Calu3 (cell line): ENCODE measurements at regions not wholly inside any gene's neighbourhood (a gene's known extent, or its start where the extent isn't known, plus 50 kb on each side); places are given as distances from the start of the nearest gene placed in this dataset.

Experiments
- BruUV-seq: library from RNA; stranded (reverse); fragments of 400-500 nt; replicated peaks from 2 replicates; lab custom pipeline; 2021; lab: Mats Ljungman, UMichigan
- CTCF ChIA-PET: fragments of 300-600 bp; sonication (Branson Sonifier 250); formaldehyde crosslinking; loops from one replicate; lab custom pipeline; 2022; ENCODE audit warnings: antibody characterized with exemption; lab: Charles Lee
- DNase-seq: peaks from one replicate; pipeline ENCODE4 v3.0.0; 2022
- H3K27ac Mint-ChIP-seq: one replicate; pipeline ENCODE4 v1.8.0; 2022; ENCODE audit warnings: mixed read lengths; ENCODE audit not compliant: unreplicated experiment
- H3K27me3 Mint-ChIP-seq: one replicate; pipeline ENCODE4 v1.8.0; 2022; ENCODE audit warnings: mixed read lengths; ENCODE audit not compliant: unreplicated experiment
- H3K36me3 Mint-ChIP-seq: one replicate; pipeline ENCODE4 v1.8.0; 2022; ENCODE audit warnings: mild to moderate bottlenecking, moderate library complexity, mixed read lengths; ENCODE audit not compliant: insufficient read depth, unreplicated experiment
- H3K4me1 Mint-ChIP-seq: one replicate; pipeline ENCODE4 v1.8.0; 2022; ENCODE audit warnings: mild to moderate bottlenecking, low read depth, mixed read lengths; ENCODE audit not compliant: unreplicated experiment
- H3K4me3 Mint-ChIP-seq: one replicate; pipeline ENCODE4 v1.8.0; 2022; ENCODE audit warnings: mild to moderate bottlenecking, low read depth, moderate library complexity, mixed read lengths; ENCODE audit not compliant: unreplicated experiment
- H3K9me3 Mint-ChIP-seq: one replicate; pipeline ENCODE4 v1.8.0; 2022; ENCODE audit warnings: low read depth, mixed read lengths; ENCODE audit not compliant: unreplicated experiment
- intact Hi-C: fragments of 100-400 bp; cut with micrococcal nuclease; formaldehyde crosslinking; loops from one replicate; pipeline ENCODE4 v1.10.0; 2022; ENCODE audit not compliant: unreplicated experiment
- TF ChIP-seq, protein P1 (sequence below): fragments of 200-600 bp; IDR thresholded peaks from one replicate; pipeline ENCODE4 v1.8.0; 2022; ENCODE audit warnings: antibody characterized with exemption; ENCODE audit not compliant: unreplicated experiment

- H3K9me3 Mint-ChIP-seq, result no peaks in the 10 kb centered on the region
- H3K27ac Mint-ChIP-seq, result no peak overlapping the region
- intact Hi-C loops, result no loop called here
- CTCF ChIA-PET, result no interaction called here
- no TSS peak for BruUV-seq
- H3K27me3 Mint-ChIP-seq, result no peaks in the 10 kb centered on the region
- no peaks in the 10 kb centered on the region for H3K4me1 Mint-ChIP-seq
- DNase-seq, result no peak
- no peak overlapping the region for H3K4me3 Mint-ChIP-seq
- no peaks in the 10 kb centered on the region for H3K36me3 Mint-ChIP-seq
- TF ChIP-seq, protein P1, sequence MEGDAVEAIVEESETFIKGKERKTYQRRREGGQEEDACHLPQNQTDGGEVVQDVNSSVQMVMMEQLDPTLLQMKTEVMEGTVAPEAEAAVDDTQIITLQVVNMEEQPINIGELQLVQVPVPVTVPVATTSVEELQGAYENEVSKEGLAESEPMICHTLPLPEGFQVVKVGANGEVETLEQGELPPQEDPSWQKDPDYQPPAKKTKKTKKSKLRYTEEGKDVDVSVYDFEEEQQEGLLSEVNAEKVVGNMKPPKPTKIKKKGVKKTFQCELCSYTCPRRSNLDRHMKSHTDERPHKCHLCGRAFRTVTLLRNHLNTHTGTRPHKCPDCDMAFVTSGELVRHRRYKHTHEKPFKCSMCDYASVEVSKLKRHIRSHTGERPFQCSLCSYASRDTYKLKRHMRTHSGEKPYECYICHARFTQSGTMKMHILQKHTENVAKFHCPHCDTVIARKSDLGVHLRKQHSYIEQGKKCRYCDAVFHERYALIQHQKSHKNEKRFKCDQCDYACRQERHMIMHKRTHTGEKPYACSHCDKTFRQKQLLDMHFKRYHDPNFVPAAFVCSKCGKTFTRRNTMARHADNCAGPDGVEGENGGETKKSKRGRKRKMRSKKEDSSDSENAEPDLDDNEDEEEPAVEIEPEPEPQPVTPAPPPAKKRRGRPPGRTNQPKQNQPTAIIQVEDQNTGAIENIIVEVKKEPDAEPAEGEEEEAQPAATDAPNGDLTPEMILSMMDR, result no peak
These were observed 84.9 kb upstream of the HMGCLL1 start for GRCh38 chr6:55663914-55664313.

DNA sequence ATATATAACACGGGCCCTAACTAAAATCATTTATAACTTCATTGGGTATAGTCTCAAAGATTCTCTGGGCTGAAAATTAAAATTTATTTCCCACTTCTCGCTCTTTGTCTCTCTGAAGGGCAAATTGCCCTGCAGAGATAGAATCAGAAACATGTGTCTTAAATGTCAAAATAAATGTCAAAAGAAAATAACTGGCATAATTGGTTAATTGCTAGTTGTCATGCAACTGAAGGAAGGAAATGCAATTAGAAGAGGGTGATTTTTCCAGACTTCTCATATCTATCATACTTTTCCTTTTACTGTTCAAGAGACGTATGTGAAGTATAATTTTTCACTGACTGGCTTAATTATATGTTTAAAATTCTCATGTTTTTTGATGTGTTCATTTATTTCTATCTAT is 80.3 kb upstream of the HMGCLL1 start:
- Mint-ChIP-seq H3K9me3 (peaks cover 2% of the 10 kb centered on the region), H3K27ac (no peak overlapping the region), H3K4me3 (no peak overlapping the region), H3K4me1 (no peaks in the 10 kb centered on the region), H3K36me3 (no peaks in the 10 kb centered on the region), H3K27me3 (no peaks in the 10 kb centered on the region)
- intact Hi-C loops, result no loop called here
- no peak for DNase-seq
- CTCF ChIA-PET, result no interaction called here
- no TSS peak for BruUV-seq
- TF ChIP-seq, protein P1, result no peak

DNA sequence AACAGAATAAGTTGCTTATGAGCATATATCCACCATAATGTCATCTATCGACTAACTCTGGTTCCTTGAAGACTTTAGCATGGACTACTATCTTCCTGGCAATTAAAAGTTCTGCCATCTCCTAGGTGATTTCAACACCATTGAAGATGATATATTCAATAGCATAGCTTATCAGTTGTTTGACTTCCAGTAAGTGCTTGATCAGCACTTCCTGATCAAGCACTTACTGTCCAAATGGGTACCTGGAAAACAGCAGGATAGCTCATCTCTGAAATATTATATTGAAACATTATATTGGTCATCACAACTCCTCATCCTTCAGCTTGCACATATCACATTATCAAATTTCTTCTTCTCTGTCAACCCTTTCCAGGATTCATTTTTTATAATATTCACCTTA is 75.5 kb upstream of the HMGCLL1 start:
- no peaks in the 10 kb centered on the region for H3K27me3 Mint-ChIP-seq
- peaks cover 2% of the 10 kb centered on the region for H3K9me3 Mint-ChIP-seq
- no peak overlapping the region for H3K4me3 Mint-ChIP-seq
- no peaks in the 10 kb centered on the region for H3K4me1 Mint-ChIP-seq
- CTCF ChIA-PET, result no interaction called here
- TF ChIP-seq, protein P1, result no peak
- no peaks in the 10 kb centered on the region for H3K36me3 Mint-ChIP-seq
- intact Hi-C loops, result no loop called here
- no peak for DNase-seq
- H3K27ac Mint-ChIP-seq, result no peak overlapping the region
- no TSS peak for BruUV-seq

DNA sequence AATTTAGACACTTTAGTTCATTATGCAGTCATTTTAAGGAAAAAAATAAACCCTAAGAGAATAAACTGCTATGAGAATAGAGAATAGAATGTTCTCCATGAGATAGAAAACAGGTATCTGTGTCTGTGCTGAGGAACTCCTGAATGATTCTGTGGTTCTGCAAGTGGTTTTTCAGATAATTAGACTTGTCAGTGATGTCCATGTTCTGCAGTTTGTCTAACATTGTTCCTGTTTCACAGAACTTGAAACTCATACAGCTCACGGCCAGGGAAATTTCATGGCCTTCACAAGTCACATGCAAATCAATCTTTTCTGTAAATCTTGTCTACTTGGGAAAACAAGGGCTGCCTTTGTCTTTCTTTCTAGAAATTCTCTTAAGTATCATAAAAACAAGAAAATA is 73.4 kb upstream of the HMGCLL1 start:
- TF ChIP-seq, protein P1, result no peak
- Mint-ChIP-seq H3K9me3 (peaks cover under 1% of the 10 kb centered on the region), H3K27me3 (no peaks in the 10 kb centered on the region)

More for the DNA sequence above, 73.4 kb upstream of the HMGCLL1 start:
- CTCF ChIA-PET, result no interaction called here
- no peaks in the 10 kb centered on the region for H3K4me1 Mint-ChIP-seq
- H3K36me3 Mint-ChIP-seq, result no peaks in the 10 kb centered on the region
- BruUV-seq, result no TSS peak
- no peak overlapping the region for H3K27ac Mint-ChIP-seq
- no peak overlapping the region for H3K4me3 Mint-ChIP-seq
- no peak for DNase-seq
- intact Hi-C loops, result no loop called here
